ENCODE measurements at regions not wholly inside any gene's neighbourhood (a gene's known extent, or its start where the extent isn't known, plus 50 kb on each side); places are given as distances from the start of the nearest gene placed in this dataset.

GRCh38 chr5:154612666-154613065 lies 134.6 kb upstream of the HAND1 start:
- no TSS peak for BruUV-seq (replicated peaks)
- intact Hi-C loops (cut with micrococcal nuclease; ENCODE audit: unreplicated experiment), result no loop called here
- H3K27me3 ChIP-seq (ENCODE audit: control insufficient read depth, insufficient read depth, low read length), result peaks cover 22% of the 10 kb centered on the region

GRCh38 chr5:154611341-154611767 lies 133.3 kb upstream of the HAND1 start:
- H3K27ac ChIP-seq (ENCODE audit: low read length), result no peak overlapping the region
- in situ Hi-C loops (cut with HindIII; ENCODE audit: low pct_unique_long_range_greater_than_20kb, low sequenced_read_pairs), result no loop called here
- peaks cover 7% of the 10 kb centered on the region for H3K4me1 ChIP-seq (ENCODE audit: control insufficient read depth, insufficient read depth, low read length)
- CTCF ChIA-PET, result interaction anchor here (3.1 kb wide), 1 partner anchor 144 kb away, joined by 24 read pairs; no protein-coding TSS in a partner anchor
- H3K9me3 ChIP-seq (ENCODE audit: control insufficient read depth, insufficient read depth, low read depth, low read length), result no peaks in the 10 kb centered on the region
- DNase-seq (ENCODE audit: low read depth, low spot score) (no peak), ATAC-seq (no peak)
- H3K27me3 ChIP-seq (ENCODE audit: control insufficient read depth, insufficient read depth, low read length), result peaks cover 22% of the 10 kb centered on the region
- intact Hi-C loops (cut with micrococcal nuclease; ENCODE audit: unreplicated experiment), result no loop called here
- TF ChIP-seq SIN3A (IDR thresholded peaks at IDR 0.05; ENCODE audit: borderline replicate concordance, insufficient read depth, low read depth, low read length) (no peak), CTCF (IDR thresholded peaks at IDR 0.05) (no peak), TCF7L2 (IDR thresholded peaks at IDR 0.05; ENCODE audit: low read depth, low read length) (no peak)
- no peak overlapping the region; a peak in 1 of 4 replicates for H3K4me3 ChIP-seq (ENCODE audit: low read depth in 2 of 2, low read length in 2 of 2)
- no TSS peak for BruUV-seq (replicated peaks)
- H3K36me3 ChIP-seq (ENCODE audit: control insufficient read depth, insufficient read depth, low read length), result no peaks in the 10 kb centered on the region
- POLR2A ChIA-PET, result no interaction called here

More at GRCh38 chr5:154612666-154613065, 134.6 kb upstream of the HAND1 start:
- no peaks in the 10 kb centered on the region for H3K9me3 ChIP-seq (ENCODE audit: control insufficient read depth, insufficient read depth, low read depth, low read length)
- no peaks in the 10 kb centered on the region for H3K36me3 ChIP-seq (ENCODE audit: control insufficient read depth, insufficient read depth, low read length)
- in situ Hi-C loops (cut with HindIII; ENCODE audit: low pct_unique_long_range_greater_than_20kb, low sequenced_read_pairs), result no loop called here
- no peak overlapping the region for H3K27ac ChIP-seq (ENCODE audit: low read length)
- ATAC-seq, result no peak
- POLR2A ChIA-PET, result no interaction called here
- H3K4me3 ChIP-seq (ENCODE audit: low read depth in 2 of 2, low read length in 2 of 2), result no peak overlapping the region
- peaks cover 7% of the 10 kb centered on the region for H3K4me1 ChIP-seq (ENCODE audit: control insufficient read depth, insufficient read depth, low read length)
- TF ChIP-seq REST (IDR thresholded peaks at IDR 0.05; ENCODE audit: insufficient read depth in 1 of 2, low read depth in 2 of 2, low read length in 1 of 2), result no peak
- no peak for TF ChIP-seq CTCF (IDR thresholded peaks at IDR 0.05)
- TF ChIP-seq POLR2AphosphoS5 (IDR thresholded peaks at IDR 0.05; ENCODE audit: low read depth, low read length), result no peak
- no peak for TF ChIP-seq SIN3A (IDR thresholded peaks at IDR 0.05; ENCODE audit: borderline replicate concordance, insufficient read depth, low read depth, low read length)
- TF ChIP-seq TCF7L2 (IDR thresholded peaks at IDR 0.05; ENCODE audit: low read depth, low read length), result no peak
- no peak for DNase-seq (ENCODE audit: low read depth, low spot score)
- CTCF ChIA-PET, result no interaction called here
